Stimulated activated CD4-positive, alpha-beta T cell treated with anti-CD3 and anti-CD28 coated beads, TNF-alpha, amount 100 ng/mL, for 48 hours (primary cell): ENCODE measurements at regions not wholly inside any gene's neighbourhood (a gene's known extent, or its start where the extent isn't known, plus 50 kb on each side); places are given as distances from the start of the nearest gene placed in this dataset.
"Not testable (repeated sequence)": the region's sequence is repeated elsewhere in the genome, so short reads cannot be mapped to it uniquely, and the experiment has no call there.

Experiments used
- DNase-seq, 3 donors: peaks; one replicate each; pipeline ENCODE4 v3.0.0-alpha.2; 2020; ENCODE audit warnings: low read depth in 3 of 3

DNA sequence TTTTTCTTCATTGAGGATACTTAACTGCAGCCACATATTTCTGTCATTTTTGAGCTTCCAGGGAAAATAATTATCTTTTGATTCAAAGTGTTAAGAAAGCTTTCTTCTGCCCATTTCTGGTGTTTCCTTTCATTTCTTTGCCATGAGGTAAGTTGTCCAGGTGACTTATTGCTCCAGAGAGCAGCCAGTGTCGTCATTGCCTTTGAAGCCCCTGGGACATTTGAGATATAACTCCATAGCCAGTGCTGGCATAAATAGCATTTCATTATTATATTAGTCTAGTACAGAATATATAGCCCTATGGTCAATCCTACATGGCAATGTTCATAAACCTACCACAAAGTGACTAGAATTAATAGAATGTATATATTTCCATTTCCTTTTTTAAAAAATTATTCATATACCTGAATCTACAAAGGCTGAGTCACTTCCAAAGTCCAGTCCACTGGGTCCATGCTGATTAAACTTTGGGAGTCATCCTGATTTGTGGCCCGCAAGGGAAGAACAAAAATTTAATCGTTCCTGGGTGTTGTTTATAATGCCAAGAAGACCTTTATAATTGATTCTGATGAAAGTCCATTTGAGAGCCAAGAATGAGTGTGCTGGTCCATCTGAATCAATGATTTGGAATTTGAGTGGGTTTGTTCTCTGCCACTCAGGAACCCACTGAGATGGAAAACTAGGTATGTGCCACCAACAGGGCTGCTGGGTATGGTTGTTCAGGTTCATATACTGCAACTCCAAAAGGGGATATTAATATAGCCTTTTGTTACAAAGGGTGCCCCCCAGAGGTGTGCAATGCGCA lies 221.8 kb upstream of the PLXNA2 start:
- DNase-seq = no peak

DNA sequence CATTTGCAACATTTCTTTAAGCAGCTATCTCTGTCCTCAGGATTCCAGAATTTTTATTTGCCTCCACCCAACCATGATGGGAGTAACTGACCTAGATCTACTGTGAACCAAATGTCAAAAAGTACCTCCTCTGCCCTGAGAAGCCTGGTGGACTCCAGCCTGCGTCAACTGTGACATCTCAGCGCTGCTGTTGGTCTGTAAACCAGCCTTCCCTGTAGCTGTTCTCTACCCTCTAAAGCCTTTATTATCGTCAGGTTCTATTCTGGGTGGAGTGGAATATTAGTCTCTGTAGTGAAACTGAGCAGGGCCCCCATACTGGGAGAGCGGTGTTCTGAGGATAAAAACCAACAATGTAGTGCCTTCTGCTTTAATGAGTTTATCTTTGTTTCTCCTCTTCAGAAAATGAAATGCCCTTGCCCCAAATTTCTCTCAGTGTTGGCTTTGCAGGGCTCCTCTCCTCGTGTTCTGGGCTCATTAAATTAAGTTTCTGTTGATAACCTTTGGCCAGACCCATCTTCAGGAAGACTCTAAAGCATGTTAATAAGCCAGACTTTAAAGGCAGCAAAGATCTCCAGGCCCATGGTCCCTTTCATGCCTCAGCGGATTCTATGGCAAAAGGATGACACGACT lies 223.1 kb upstream of the PLXNA2 start:
- no peak for DNase-seq

DNA sequence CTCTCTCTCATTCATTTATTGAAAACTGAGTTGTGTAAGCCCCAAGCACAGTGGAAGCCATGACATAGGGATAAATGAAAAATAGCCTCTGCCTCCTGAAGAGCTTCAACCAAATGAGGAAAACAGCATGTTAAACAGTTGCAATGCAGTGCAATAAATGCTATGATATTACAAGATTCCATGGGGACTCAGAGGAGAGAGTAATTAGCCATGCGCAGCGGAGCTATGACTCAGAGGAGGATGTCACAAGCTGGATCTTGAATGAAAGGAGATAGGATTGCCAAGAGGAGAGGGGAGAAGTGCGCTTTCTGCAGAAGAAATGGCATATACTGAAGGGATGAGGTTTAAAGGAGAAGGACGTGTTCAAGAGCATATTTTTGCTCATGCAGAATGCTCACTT lies 231.3 kb upstream of the PLXNA2 start:
- DNase-seq = no peak

DNA sequence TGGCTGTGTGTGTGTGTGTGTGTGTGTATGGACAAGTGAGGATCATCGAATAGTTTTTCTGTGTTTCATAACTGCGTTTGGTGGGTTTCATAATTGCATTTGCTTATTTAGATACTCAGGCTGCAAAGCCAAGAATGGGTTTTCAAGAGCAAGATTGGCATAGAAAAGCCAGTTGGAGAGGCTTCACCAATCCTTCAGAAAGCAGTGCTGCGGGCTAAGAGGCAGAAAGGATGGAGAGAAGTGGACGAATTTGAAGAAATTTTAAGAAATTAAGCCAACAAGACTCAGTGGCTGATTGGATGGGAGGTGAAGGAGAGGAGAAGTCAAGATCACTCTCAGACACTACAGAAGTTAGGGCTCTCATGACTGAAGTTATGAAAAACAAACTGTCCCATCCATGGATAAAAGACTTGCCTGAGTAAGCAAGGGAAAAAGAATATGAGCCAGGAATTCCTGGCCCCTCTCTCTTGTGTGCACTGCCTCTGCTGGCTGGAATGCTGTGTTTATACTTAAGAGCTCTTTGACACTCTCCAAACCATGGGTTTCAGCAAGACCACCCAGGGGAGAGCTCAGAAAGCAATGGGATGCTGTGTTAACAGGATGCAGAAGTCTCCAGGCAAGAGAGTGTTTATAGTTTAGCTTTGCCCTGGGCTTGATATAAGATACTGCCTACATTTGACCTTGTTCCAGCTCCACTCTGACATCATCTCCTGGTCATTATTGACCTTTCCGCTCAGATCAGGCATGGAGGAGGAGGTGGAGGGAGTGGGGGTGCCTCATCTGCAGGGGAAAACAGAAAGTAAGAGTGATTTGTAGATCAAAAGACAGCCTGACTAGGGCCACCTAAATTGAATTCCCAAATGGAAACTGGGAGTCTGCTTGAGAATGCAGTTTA lies 232.0 kb upstream of the PLXNA2 start:
- no peak for DNase-seq

DNA sequence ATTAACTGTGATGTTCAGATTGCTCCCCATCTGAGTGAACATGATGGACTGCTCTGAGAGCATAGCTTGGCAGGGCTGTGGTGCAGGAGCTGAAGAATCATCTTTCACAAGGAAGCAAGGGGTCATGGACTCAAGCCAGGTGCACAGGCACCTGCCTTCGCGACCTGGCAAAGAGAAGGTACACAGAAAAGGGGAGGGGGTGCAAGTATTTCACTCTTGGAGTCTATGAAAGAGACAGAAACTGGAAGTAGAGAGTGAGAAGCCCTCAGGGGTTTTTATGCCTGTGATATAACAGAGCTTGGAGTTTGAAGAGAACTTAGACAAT lies 232.6 kb upstream of the PLXNA2 start:
- DNase-seq = no peak

DNA sequence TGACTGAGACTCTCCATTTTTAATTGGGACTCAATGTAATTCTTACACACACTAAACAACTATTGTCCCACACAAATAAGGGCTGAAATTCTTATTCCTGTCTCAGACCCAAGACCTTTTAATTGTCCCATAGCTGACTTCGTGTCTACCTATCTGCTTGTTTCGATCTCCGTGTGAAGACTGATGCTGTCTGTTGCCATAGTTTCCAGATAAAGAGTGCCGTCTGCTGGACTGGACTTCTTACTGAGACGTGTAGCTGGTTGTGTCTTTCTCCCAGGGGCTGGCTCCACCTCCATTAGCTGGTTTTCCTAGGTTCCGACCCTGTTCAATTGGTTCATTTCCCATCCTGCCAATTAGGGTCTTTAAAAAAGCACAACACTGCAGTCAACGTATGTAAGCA lies 235.3 kb upstream of the PLXNA2 start:
- no peak for DNase-seq

DNA sequence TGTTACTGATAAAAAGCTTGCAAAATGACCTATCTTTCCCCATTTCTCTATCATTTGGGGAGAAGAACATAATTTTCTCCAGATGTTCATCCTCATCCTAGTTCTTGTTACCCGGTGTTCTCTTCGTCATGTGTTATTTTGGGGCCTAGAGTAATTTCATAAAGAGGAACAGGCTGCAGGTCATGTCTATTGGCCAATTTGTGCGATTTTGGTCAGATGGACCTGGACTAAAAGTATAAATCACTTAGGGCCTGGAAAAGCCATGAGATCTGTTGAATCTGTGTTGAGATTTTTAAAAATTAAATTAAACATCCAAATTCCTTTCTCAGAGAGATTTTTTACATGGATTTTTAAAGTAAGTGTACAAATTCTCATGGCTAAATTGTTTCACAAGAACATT lies 241.3 kb upstream of the PLXNA2 start:
- no peak for DNase-seq

DNA sequence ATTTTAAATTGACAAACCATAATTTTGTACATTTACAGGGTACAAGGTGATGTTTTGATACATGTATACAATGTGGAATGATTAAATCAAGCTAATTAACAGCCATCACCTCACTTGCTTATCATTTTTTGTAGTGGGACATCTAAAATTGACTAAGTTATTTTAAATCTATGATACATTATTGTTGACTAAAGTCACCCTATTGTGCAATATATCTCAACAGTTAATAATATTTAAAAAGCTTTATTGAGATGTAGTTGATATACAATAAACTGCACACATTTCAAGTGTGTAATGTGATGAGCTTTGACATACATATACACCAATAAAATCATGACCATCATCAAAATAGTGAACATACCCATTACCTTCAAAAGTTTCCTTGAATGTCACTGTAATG lies 242.5 kb upstream of the PLXNA2 start:
- no peak for DNase-seq

DNA sequence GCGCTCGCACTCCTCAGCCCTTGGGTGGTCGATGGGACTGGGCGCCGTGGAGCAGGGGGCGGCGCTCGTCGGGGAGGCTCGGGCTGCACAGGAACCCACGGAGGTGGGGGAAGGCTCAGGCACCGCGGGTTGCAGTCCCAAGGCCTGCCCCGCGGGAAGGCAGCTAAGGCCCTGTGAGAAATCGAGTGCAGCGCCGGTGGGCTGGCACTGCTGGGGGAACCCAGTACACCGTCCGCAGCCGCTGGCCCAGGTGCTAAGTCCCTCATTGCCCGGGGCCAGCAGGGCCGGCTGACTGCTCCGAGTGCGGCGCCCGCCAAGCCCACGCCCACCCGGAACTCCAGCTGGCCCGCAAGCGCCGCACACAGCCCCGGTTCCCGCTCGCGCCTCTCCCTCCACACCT lies 244.2 kb upstream of the PLXNA2 start:
- not testable (repeated sequence) for DNase-seq

DNA sequence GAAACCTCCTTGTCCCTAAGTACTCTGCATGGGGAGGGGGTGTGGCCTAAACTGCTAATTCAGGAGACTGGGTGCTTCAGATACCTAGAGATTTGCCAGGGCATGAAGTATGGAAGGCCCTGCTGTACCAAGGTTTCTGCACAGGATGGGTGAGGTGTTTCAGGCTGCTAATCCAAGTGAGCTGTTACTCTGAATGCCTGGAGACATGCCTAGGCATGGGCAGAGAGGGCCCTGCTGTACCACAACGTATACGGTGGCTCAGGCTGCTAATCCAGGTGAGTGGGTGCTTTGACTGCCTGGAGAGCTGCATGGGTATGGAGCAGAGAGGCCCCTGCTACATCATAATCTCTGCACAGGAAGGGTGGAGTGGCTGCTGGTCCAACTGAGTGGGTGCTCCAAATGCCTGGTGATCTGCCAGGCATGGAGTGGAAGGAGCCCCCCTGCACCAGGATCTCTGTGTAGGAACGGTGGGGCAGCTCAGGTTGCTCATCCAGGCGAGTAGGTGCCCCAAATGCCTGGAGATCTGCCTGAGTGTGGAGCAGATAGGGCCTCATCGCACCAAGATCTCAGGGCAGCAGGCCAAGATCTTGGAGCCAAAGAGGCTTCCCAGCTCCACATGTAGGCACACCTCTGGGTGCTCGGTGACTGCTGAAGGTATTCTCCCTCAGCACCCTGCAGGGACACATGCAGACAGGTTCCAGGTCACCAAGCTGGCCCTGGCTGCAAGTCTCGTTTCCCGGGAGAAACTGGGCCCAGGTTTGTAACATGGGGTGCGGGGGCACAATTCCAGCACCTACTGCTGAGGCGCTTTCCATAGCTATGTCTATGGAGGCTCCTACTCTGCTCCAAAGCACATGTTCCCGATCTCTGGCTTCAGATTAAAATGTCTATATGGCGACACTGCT lies 252.5 kb upstream of the PLXNA2 start:
- no peak for DNase-seq

DNA sequence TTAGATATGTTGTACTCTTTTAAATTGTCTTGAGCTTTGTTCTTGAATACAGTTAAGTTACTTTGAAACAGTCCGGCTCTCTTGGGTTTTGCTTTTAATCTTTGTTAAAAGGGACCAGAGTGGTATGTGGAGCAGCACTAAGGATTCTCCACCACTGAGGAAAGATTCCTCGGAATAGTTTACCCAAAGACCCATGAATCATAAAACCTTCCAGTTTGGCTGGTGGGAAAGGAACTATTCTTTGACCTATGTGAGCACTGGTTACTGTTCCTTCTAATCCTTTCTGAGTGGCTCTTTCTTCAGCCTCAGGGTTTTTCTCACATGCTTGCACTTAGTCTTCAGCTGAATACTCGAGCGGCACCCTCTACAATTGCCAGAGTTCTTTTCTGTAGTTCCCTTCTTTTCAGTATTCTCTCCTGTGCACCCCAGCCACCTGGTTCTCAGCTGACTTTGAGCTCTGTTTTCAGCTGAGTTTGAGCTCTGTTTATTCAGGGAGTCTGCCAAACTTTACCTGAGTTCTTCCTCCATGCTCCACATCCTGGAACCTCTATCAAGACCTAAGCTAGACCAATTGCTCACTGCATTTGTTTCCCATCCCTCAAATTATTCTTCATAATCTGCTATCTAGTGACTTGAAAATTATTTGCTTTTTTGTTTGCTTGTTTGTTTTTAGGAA lies 253.8 kb upstream of the PLXNA2 start:
- no peak for DNase-seq

DNA sequence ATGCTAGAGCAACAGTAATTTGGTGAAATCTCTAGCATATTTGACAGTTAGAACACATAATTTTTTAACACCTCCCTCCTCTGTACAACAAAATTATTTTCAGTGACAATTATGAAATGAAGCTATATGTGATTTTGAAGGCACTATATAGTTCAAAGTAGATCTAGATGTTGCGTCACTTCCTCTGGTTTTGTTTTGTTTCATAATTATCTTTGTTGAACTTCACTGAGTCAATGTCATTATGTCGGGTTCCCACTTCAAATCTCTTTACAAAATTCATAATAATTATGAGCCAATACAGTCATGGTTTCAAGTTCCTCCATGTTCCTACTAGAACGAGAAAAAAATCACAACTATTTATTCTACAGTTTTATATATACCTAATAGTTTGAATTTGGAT lies 254.8 kb upstream of the PLXNA2 start:
- DNase-seq = no peak

DNA sequence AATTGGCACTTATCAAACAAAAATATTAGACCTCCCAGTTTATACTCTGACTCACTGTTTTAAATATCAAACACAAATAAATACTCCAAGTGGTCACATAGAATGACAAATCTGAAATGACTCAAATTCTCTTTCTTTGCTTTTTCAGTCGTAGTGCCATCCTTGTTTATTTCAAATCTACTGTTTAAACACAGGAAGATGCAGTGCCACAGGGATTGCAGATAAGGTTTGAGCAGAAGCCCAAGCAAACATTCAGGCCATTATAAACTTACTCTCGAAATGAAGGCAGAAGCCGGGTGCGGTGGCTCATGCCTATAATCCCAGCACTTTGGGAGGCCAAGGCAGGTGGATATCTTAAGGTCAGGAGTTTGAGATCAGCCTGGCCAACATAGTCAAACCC lies 255.4 kb upstream of the PLXNA2 start:
- no peak for DNase-seq

DNA sequence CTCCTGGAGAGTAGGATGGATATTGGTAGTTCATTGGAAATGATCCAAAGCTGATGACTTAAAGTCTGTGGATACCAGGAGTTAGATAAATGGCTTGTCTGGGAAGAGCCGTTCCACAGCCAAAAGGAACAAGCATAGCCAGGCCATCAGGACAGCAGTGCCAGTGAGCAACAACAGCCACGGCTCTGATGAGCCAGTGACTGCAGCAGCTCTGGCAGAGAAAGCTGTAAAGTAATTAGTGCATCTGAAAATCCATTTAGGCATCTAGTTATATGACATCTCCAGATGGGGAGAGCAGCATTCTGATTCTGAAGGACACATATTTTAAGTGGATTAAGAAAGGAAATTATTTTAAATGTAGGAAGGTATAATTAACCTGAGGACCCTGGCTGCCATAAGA lies 256.2 kb upstream of the PLXNA2 start:
- no peak for DNase-seq

DNA sequence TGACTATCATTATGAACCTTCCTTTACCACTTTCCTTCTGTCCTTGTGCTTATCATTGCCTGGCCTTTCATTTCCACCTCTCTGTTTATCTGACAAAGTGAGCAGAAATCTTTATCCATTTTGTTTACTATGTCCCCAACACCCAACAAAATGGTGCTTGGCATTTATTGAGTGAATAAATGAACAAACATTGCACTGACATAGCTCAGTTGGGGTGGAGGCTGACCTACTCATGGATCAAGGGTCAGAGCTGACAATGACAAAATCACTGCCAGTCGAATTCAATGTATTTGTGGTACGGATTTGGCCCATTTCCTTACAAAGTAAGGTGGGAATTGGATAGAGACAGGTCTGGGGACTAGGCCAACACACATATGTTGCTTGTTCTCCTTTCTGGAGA lies 257.4 kb upstream of the PLXNA2 start:
- DNase-seq = no peak

DNA sequence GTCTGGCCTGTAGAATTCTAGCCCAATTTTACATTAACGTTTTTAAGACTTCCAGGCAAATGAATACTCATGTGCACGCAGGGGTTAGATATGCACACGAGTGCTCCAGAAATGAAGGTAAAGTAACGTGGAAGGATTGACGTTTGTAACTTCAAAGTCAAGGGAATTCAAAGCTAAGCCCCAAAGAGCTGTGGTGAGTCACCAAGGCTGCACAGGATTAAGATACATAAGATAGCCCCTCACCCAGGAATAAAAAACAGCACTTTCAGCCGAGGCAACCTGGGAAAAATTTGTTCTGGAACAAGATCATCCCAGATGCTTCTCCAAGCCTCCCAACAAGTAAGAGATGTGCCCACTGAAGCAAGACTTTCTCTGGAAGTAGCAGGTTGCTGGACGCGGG lies 259.6 kb upstream of the PLXNA2 start:
- DNase-seq = no peak

DNA sequence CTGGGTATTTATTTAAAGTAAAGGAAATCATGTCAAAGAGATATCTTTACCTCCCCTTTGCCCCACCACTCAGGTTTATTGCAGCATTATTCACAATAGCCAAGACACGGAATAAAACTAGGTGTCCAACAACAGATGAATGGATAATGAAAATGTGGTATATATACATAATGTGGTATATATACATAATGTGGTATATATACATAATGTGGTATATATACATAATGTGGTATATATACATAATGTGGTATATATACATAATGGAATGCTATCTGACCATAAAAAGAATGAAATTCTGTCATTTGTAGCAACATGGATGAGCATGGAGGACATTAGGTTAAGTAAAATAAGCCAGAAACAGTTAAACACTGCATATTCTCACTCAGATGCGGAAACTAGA lies 262.6 kb upstream of the PLXNA2 start:
- DNase-seq = no peak

DNA sequence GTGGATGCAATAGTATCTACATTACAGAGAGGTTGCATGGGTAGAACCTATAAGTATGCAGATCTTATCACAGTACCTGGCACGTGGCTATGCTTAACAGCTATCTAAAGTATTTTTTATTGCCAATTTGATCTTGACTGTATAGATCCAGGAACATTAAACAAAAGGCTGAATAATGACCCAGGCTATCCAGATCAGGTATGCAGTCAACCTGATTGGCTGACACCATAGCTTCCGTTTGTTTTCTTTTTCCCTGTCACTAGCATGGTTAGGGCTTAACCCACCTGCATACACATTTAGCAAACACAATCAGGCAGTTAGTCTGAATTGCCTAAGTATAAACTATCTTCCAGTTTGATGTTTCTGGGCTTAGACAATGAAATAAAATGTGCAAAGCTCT lies 264.9 kb upstream of the PLXNA2 start:
- DNase-seq = no peak

DNA sequence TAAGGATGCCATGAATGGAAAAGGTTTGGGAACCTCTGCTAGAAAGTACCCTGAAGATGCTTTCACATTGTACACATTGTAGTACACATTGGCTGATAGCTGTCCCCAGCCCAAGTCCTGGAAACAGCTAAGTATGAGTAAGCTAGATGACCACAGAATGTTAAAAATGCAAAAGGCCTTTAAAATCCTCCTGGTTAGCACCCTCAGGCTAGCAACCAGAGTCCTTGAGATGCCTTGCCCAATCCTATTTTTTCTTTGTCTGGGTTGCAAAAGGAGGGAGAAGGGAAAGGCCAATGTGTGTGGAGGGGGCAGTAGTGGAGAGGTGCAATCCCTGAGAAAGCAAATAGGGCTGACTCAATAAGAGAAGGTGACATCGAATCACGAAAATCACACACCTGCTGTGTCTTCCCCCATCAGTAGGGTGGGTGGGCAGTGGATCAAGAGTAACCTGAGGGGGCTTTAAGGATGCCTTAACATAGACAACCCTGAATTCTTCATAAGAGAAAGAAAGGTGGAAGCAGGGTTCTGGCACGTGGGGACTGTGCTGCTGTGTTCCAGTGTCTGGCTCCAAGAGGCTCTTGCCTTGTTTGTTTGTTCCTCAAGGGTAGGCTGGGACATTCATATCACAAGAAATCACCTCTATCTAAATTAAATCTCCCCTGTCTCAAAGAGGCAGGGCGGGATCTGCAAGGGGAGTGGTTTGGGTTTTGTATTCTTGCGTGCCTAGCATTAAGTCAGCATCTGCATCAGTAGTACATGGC lies 266.2 kb upstream of the PLXNA2 start:
- no peak for DNase-seq

DNA sequence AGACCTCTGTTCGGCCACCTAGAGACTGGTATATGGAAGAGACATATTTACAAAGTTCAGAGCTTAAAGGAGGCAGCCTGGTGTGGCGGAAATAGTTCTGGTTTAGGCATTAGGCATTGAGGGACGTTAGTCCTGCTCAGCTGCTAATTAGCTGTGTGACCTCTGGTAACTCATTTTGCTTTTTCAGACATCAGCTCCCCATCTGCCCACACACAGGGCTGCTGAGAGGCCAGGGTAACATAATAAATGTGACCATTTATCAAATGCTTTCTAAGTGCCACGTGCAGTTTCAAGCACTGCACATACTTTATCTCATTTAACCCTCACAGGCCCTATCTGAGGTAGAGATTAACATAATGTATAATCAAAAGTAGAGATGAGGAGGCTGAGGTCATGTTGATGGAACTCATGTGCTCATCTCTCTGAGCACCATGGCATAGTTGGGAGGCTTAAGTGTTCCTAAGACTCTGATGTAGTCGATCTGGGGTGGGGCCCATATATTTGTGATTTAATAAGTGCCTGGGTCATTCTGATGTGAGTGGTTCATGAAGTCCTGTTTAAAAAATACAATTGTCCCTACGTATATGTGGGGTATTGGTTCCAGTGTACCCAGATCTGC lies 267.2 kb upstream of the PLXNA2 start:
- no peak for DNase-seq
